ENCODE measurements at regions not wholly inside any gene's neighbourhood (a gene's known extent, or its start where the extent isn't known, plus 50 kb on each side); places are given as distances from the start of the nearest gene placed in this dataset.

GRCh38 chr12:27907766-27908165 lies 64.8 kb downstream of the PTHLH start:
- CTCF ChIA-PET, result no interaction called here
- POLR2A ChIA-PET, result no interaction called here
- dilution Hi-C loops (cut with MboI; ENCODE audit: extremely low pct_ligation_motif_present, low sequenced_read_pairs), result no loop called here

More at GRCh38 chr12:27907766-27908165, 64.8 kb downstream of the PTHLH start:
- H3K4me3 ChIP-seq (replicated peaks in 1 of 3; ENCODE audit: insufficient read depth in 1 of 3, low read depth in 1 of 3, low read length in 3 of 3), result no peak overlapping the region
- H3K4me2 ChIP-seq (ENCODE audit: insufficient read depth, low read length), result no peak overlapping the region
- no TSS peak for BruUV-seq (replicated peaks)
- no peaks in the 10 kb centered on the region for H3K9me3 ChIP-seq (replicated peaks; ENCODE audit: control insufficient read depth, insufficient read depth, low read length)
- TF ChIP-seq POLR2A (IDR thresholded peaks at IDR 0.05; ENCODE audit: low read depth, low read length) (no peak), JUN (IDR thresholded peaks at IDR 0.05; ENCODE audit: borderline replicate concordance, insufficient read depth, insufficient read length, low read depth) (no peak), GATA2 (IDR thresholded peaks at IDR 0.05; ENCODE audit: insufficient read depth, insufficient read length, low read depth, low read length) (no peak), POLR2AphosphoS5 (IDR thresholded peaks at IDR 0.05; ENCODE audit: insufficient read depth, low read depth, low read length) (no peak), EZH2 (IDR thresholded peaks at IDR 0.05; ENCODE audit: borderline replicate concordance, low read depth, low read length, severe bottlenecking) (no peak), FOS (IDR thresholded peaks at IDR 0.05; ENCODE audit: borderline replicate concordance, insufficient read depth, low read length) (no peak), MYC (IDR thresholded peaks at IDR 0.05; ENCODE audit: low read depth, low read length) (no peak)
- TF ChIP-seq, protein P1, sequence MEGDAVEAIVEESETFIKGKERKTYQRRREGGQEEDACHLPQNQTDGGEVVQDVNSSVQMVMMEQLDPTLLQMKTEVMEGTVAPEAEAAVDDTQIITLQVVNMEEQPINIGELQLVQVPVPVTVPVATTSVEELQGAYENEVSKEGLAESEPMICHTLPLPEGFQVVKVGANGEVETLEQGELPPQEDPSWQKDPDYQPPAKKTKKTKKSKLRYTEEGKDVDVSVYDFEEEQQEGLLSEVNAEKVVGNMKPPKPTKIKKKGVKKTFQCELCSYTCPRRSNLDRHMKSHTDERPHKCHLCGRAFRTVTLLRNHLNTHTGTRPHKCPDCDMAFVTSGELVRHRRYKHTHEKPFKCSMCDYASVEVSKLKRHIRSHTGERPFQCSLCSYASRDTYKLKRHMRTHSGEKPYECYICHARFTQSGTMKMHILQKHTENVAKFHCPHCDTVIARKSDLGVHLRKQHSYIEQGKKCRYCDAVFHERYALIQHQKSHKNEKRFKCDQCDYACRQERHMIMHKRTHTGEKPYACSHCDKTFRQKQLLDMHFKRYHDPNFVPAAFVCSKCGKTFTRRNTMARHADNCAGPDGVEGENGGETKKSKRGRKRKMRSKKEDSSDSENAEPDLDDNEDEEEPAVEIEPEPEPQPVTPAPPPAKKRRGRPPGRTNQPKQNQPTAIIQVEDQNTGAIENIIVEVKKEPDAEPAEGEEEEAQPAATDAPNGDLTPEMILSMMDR (IDR thresholded peaks at IDR 0.05; ENCODE audit: extremely low read depth in 1 of 2, insufficient read depth in 1 of 2, low read depth in 1 of 2, low read length in 2 of 2), result no peak
- TF ChIP-seq, protein P2, sequence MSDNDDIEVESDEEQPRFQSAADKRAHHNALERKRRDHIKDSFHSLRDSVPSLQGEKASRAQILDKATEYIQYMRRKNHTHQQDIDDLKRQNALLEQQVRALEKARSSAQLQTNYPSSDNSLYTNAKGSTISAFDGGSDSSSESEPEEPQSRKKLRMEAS (IDR thresholded peaks at IDR 0.05; ENCODE audit: insufficient read depth, insufficient read length), result no peak
- intact Hi-C loops (cut with micrococcal nuclease), result no loop called here
- no peak overlapping the region for H2AFZ ChIP-seq (ENCODE audit: low read depth, low read length)
- no peaks in the 10 kb centered on the region for H3K79me2 ChIP-seq (ENCODE audit: control insufficient read depth, insufficient read depth, low read length)
- H3K9me1 ChIP-seq (replicated peaks; ENCODE audit: control insufficient read depth, extremely low read depth, insufficient read depth, low read length), result no peaks in the 10 kb centered on the region
- FAIRE-seq (no peak), DNase-seq (ENCODE audit: low read depth, low spot score) (no peak)
- no peaks in the 10 kb centered on the region for H4K20me1 ChIP-seq (replicated peaks; ENCODE audit: control insufficient read depth, extremely low read depth, insufficient read depth, low read length)
- no peak overlapping the region for H3K27ac ChIP-seq (ENCODE audit: insufficient read depth, low read depth, low read length)
- no peak overlapping the region for H3K9ac ChIP-seq (replicated peaks; ENCODE audit: extremely low read depth, insufficient read depth, low read length)
- H3K4me1 ChIP-seq (ENCODE audit: control insufficient read depth, extremely low read depth, insufficient read depth, low read length), result no peaks in the 10 kb centered on the region
- H3K27me3 ChIP-seq (ENCODE audit: control insufficient read depth in 2 of 2, insufficient read depth in 2 of 2, low read length in 2 of 2), result no peaks in the 10 kb centered on the region
- no peaks in the 10 kb centered on the region for H3K36me3 ChIP-seq (ENCODE audit: control insufficient read depth in 2 of 2, extremely low read depth in 1 of 2, insufficient read depth in 2 of 2, low read length in 2 of 2)

All from endothelial cell of umbilical vein (primary cell).